SK-N-MC (cell line): ENCODE measurements at regions not wholly inside any gene's neighbourhood (a gene's known extent, or its start where the extent isn't known, plus 50 kb on each side); places are given as distances from the start of the nearest gene placed in this dataset.
"Not testable (repeated sequence)": the region's sequence is repeated elsewhere in the genome, so short reads cannot be mapped to it uniquely, and the experiment has no call there.

Experiments used
- EZH2 ChIP-seq: fragments of 200-600 bp; sonication (generic); IDR thresholded peaks from one replicate; pipeline ENCODE4 v1.6.1; 2017; ENCODE audit warnings: antibody characterized with exemption
- POLR2AphosphoS5 ChIP-seq: IDR thresholded peaks from 2 replicates; pipeline ENCODE4 v1.6.1; 2012; ENCODE audit warnings: mild to moderate bottlenecking, low read depth, low read length, borderline replicate concordance

DNA sequence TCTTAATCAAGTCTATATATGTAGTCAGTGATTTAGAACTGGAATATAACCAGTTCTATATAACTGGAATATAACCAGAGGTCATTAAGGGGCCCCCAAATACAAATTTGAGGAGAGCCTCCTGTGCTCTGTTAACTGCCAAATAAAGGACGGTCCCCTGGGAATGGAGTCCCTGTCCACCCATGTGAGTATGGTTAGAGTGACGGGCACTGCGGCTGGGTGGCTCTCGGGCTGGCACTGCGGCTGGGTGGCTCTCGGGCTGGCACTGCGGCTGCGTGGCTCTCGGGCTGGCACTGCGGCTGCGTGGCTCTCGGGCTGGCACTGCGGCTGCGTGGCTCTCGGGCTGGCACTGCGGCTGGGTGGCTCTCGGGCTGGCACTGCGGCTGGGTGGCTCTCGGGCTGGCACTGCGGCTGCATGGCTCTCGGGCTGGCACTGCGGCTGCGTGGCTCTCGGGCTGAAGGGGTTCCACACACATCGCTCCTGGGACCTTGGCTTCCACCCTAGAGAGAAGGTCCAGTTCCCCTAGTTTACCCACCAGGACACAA lies 292.8 kb upstream of the RNF32 start:
- TF ChIP-seq POLR2AphosphoS5, EZH2: not testable (repeated sequence)
